Right atrium auricular region (tissue), 2 donors: ENCODE measurements at regions not wholly inside any gene's neighbourhood (a gene's known extent, or its start where the extent isn't known, plus 50 kb on each side); places are given as distances from the start of the nearest gene placed in this dataset.
"Not testable (repeated sequence)": the region's sequence is repeated elsewhere in the genome, so short reads cannot be mapped to it uniquely, and the experiment has no call there.

Experiments used
- DNase-seq: peaks from one replicate; pipeline ENCODE4 v3.0.0-alpha.2; 2019; ENCODE audit warnings: low spot score
- H3K27ac ChIP-seq, 2 donors: fragments of 200-600 bp; sonication (generic); 1 replicate in 1 of 2; 2 replicates in 1 of 2; pipeline ENCODE4 v1.5.1; 2016 to 2019
- H3K27me3 ChIP-seq, 2 donors: fragments of 200-600 bp; sonication (generic); one replicate each; pipeline versions ENCODE4 v1.5.1 to v1.6.0; 2017 to 2019
- H3K36me3 ChIP-seq: fragments of 200-600 bp; sonication (generic); one replicate; pipeline ENCODE4 v1.5.1; 2016
- H3K4me1 ChIP-seq, 2 donors: fragments of 200-600 bp; sonication (generic); one replicate each; pipeline versions ENCODE4 v1.5.1 to v1.6.0; 2017 to 2019
- H3K4me3 ChIP-seq, 2 donors: fragments of 200-600 bp; sonication (generic); 1 replicate in 1 of 2; 2 replicates in 1 of 2; pipeline ENCODE4 v1.5.1; 2017 to 2019; ENCODE audit warnings: mild to moderate bottlenecking in 1 of 2, moderate library complexity in 1 of 2
- H3K9me3 ChIP-seq, 2 donors: fragments of 200-600 bp; sonication (generic); one replicate each; pipeline ENCODE4 v1.5.1; 2019
- TF ChIP-seq, protein P1 (sequence below), 2 donors: fragments of 200-600 bp; sonication (generic); IDR thresholded peaks; one replicate each; pipeline ENCODE4 v1.5.1; 2019; ENCODE audit warnings: antibody characterized with exemption in 2 of 2

DNA sequence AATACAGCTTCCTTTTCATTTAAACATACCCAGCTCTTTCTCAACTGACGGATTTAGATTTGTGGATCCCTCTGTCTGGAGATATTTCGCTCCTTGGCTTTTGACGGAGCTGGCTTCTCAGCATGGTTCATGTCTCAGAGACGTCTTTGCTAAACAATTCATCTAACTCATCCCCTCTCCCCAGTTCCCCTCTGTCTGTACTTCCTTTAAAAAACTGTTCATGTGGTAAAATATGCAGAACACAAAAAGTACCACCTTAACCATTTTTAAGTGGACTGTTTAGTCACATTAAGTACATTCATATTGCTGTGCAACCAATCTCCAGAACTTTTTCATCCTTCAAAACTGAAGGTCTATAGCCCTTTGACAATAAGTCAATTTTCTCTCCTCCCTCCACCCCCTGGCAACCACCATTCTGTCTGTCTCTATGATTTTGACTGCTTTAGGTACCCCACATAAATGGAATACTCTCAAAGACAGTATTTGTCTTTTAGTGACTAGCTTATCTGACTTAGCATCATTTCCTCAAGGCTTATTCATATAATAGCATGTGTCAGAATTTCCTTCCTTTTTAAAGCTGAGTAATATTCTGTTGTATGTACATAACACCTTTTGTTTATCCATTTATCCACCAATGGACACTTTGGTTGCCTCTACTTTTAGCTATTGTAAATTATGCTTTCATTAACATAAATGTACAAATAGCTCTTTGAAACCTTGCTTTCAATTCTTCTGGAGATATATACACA is 399.8 kb upstream of the SOX5 start:
- H3K4me1 ChIP-seq, result no peaks in the 10 kb centered on the region
- H3K4me3 ChIP-seq, result no peak overlapping the region
- DNase-seq, result no peak
- H3K27me3 ChIP-seq, result no peaks in the 10 kb centered on the region
- H3K27ac ChIP-seq, result no peak overlapping the region
- H3K9me3 ChIP-seq, result no peaks in the 10 kb centered on the region
- no peaks in the 10 kb centered on the region for H3K36me3 ChIP-seq
- TF ChIP-seq, protein P1, sequence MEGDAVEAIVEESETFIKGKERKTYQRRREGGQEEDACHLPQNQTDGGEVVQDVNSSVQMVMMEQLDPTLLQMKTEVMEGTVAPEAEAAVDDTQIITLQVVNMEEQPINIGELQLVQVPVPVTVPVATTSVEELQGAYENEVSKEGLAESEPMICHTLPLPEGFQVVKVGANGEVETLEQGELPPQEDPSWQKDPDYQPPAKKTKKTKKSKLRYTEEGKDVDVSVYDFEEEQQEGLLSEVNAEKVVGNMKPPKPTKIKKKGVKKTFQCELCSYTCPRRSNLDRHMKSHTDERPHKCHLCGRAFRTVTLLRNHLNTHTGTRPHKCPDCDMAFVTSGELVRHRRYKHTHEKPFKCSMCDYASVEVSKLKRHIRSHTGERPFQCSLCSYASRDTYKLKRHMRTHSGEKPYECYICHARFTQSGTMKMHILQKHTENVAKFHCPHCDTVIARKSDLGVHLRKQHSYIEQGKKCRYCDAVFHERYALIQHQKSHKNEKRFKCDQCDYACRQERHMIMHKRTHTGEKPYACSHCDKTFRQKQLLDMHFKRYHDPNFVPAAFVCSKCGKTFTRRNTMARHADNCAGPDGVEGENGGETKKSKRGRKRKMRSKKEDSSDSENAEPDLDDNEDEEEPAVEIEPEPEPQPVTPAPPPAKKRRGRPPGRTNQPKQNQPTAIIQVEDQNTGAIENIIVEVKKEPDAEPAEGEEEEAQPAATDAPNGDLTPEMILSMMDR (IDR thresholded peaks at IDR 0.05), result no peak

DNA sequence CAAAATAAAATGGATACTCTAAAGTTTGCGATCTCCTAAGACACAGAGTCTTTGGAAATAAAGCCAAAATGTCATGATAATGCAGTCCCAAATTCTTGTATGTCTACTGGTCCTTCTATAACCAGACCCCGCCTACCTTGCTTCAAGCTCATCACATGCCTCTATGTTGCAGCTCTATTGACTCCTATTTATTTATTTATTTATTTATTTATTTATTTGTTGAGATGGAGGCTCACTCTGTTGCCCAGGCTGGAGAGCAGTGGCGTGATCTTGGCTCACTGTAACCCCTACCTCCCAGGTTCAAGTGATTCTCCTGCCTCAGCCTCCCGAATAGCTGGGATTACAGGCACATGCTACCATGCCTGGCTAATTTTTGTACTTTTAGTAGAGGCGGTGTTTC is 398.7 kb upstream of the SOX5 start:
- not testable (repeated sequence) for H3K36me3 ChIP-seq, H3K27ac ChIP-seq, DNase-seq, H3K9me3 ChIP-seq, H3K27me3 ChIP-seq, H3K4me3 ChIP-seq, H3K4me1 ChIP-seq

DNA sequence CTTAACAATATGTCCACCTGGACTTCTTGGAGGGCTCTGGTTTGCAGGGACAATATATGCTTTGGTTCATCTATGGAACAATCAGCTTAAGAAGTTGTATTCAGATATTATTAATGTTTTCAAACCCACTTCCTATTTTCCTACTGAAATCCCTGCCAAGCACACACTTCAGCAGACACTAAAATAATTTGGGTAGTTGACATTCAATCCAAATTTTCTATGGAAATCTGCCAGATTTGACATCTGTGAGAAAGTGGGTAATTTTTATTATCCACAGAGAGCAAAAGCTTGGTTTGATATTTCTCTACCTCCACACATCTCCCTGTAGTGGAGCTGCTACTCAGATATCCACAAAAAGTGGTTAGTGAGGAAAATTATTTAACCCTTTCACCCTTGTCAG is 378.8 kb upstream of the SOX5 start:
- Histone ChIP-seq H3K27me3 (no peaks in the 10 kb centered on the region), H3K9me3 (no peaks in the 10 kb centered on the region), H3K4me3 (no peak overlapping the region), H3K27ac (no peak overlapping the region), H3K4me1 (no peaks in the 10 kb centered on the region), H3K36me3 (no peaks in the 10 kb centered on the region)
- TF ChIP-seq, protein P1 (IDR thresholded peaks at IDR 0.05), result no peak
- no peak for DNase-seq

DNA sequence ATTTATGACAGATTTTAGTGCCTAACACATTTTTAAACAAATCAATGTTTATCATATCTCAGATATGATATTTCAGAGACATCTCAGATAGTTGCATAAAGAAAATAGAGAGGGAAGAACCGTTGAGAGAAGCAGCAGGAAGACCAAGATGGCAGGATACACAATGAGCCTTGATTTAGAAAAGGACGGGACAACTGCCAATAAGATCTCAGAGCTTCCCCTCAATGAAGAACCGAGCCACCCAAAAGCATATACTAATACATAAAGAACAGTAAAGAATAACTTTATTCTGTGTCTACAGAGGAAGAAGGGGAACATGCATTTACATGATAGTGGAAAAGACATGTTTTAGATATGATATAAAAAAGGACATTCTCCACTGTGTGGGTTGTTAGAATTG is 375.9 kb upstream of the SOX5 start:
- no peaks in the 10 kb centered on the region for H3K27me3 ChIP-seq
- no peaks in the 10 kb centered on the region for H3K36me3 ChIP-seq
- H3K4me3 ChIP-seq, result no peak overlapping the region
- no peaks in the 10 kb centered on the region for H3K9me3 ChIP-seq
- no peaks in the 10 kb centered on the region for H3K4me1 ChIP-seq
- TF ChIP-seq, protein P1 (IDR thresholded peaks at IDR 0.05), result no peak
- no peak for DNase-seq
- H3K27ac ChIP-seq, result no peak overlapping the region

DNA sequence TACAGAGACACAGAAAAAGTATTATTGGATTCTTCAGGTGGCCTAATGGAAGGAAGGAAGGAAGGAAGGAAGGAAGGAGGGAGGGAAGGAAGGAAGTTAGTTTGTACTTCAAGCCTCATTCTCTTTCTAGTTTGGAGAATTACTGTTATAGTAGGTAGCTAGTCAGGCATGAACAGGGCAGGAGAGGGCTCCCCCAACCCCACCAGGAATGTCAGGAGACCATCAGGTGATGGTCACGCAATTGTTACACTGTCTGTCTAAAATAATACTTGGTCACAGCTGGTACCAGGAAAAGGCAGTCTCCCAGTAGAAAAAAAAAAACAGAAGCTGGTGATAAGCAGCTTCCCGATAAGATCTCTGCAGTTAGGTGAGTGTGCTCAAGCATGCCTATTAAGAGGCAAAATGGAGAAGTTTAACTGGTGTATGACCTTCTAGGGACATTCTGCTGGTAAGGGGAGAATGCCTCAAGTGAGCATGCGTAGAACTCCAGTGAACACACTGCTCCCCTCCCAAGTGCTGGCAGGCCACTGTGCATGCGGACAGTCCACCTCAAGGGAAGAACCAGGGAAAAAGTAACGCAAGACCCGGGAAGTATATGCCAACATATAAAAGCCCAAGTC is 358.4 kb upstream of the SOX5 start:
- Histone ChIP-seq H3K4me3 (no peak overlapping the region), H3K27ac (no peak overlapping the region), H3K36me3 (no peaks in the 10 kb centered on the region), H3K4me1 (no peaks in the 10 kb centered on the region), H3K9me3 (no peaks in the 10 kb centered on the region), H3K27me3 (no peaks in the 10 kb centered on the region)
- DNase-seq, result no peak
- TF ChIP-seq, protein P1 (IDR thresholded peaks at IDR 0.05), result no peak

DNA sequence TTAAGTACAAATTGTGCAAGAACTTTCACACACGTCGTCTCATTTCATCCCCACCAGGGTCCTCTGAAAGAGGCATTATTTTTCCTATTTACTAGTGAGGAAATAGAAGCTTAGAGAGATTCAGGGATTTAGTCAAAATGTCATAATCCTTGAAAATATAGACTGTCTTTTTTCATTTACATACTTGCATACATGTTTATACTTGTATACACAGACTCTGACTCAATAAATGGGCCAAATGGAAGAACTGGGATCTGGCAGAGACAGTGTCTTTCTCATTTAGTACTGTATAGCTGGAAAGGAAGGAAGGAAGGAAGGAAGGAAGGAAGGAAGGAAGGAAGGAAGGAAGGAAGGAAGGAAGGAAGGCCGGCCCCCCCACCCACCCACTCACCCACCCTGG is 357.7 kb upstream of the SOX5 start:
- no peak for DNase-seq
- TF ChIP-seq, protein P1 (IDR thresholded peaks at IDR 0.05), result no peak
- Histone ChIP-seq H3K4me1 (no peaks in the 10 kb centered on the region), H3K36me3 (no peaks in the 10 kb centered on the region), H3K27ac (no peak overlapping the region), H3K4me3 (no peak overlapping the region), H3K9me3 (no peaks in the 10 kb centered on the region), H3K27me3 (no peaks in the 10 kb centered on the region)
